ENCODE measurements at regions not wholly inside any gene's neighbourhood (a gene's known extent, or its start where the extent isn't known, plus 50 kb on each side); places are given as distances from the start of the nearest gene placed in this dataset.

GRCh38 chr11:110948112-110948511 lies 235.9 kb upstream of the ARHGAP20 start:
- CTCF ChIA-PET: no interaction called here
- no peak overlapping the region for H3K27ac ChIP-seq (ENCODE audit: extremely low read depth, low read depth, low read length)
- TF ChIP-seq ZNF157 (tag by site-specific recombination; IDR thresholded peaks at IDR 0.05): no peak
- TF ChIP-seq ZNF791 (tag by site-specific recombination; IDR thresholded peaks at IDR 0.05): no peak
- no peak for TF ChIP-seq ZNF221 (tag by site-specific recombination; IDR thresholded peaks at IDR 0.05; ENCODE audit: borderline replicate concordance)
- TF ChIP-seq GLI2 (tag by site-specific recombination; IDR thresholded peaks at IDR 0.05; ENCODE audit: borderline replicate concordance, low read depth): no peak
- H3K36me3 ChIP-seq (ENCODE audit: control insufficient read depth in 2 of 2, insufficient read depth in 1 of 2, low read length in 2 of 2): no peaks in the 10 kb centered on the region
- no peaks in the 10 kb centered on the region for H3K4me1 ChIP-seq (ENCODE audit: control insufficient read depth, insufficient read depth, low read length)
- no peak overlapping the region for H3K4me3 ChIP-seq (ENCODE audit: low read depth, low read length)
- POLR2A ChIA-PET: no interaction called here
- H3K9me3 ChIP-seq (ENCODE audit: control insufficient read depth, insufficient read depth, low read depth, low read length): no peaks in the 10 kb centered on the region

- Histone ChIP-seq H3K4me1 (ENCODE audit: control insufficient read depth, insufficient read depth, low read length) (no peaks in the 10 kb centered on the region), H3K36me3 (ENCODE audit: control insufficient read depth in 2 of 2, insufficient read depth in 1 of 2, low read length in 2 of 2) (no peaks in the 10 kb centered on the region), H3K4me3 (ENCODE audit: low read depth, low read length) (no peak overlapping the region), H3K9me3 (ENCODE audit: control insufficient read depth, insufficient read depth, low read depth, low read length) (no peaks in the 10 kb centered on the region), H3K27ac (ENCODE audit: extremely low read depth, low read depth, low read length) (no peak overlapping the region)
- TF ChIP-seq MEIS1 (CRISPR knock-in tag; IDR thresholded peaks at IDR 0.05; ENCODE audit: borderline replicate concordance) (no peak), BCL6B (tag by site-specific recombination; IDR thresholded peaks at IDR 0.05) (no peak), ZNF473 (tag by site-specific recombination; IDR thresholded peaks at IDR 0.05) (no peak), ZNF558 (tag by site-specific recombination; IDR thresholded peaks at IDR 0.05) (no peak), ZNF202 (tag by site-specific recombination; IDR thresholded peaks at IDR 0.05; ENCODE audit: borderline replicate concordance) (no peak), ZBTB17 (tag by site-specific recombination; IDR thresholded peaks at IDR 0.05) (no peak), ZBTB1 (tag by site-specific recombination; IDR thresholded peaks at IDR 0.05) (no peak), ZNF596 (tag by site-specific recombination; IDR thresholded peaks at IDR 0.05) (no peak)
- TF ChIP-seq, protein P1, sequence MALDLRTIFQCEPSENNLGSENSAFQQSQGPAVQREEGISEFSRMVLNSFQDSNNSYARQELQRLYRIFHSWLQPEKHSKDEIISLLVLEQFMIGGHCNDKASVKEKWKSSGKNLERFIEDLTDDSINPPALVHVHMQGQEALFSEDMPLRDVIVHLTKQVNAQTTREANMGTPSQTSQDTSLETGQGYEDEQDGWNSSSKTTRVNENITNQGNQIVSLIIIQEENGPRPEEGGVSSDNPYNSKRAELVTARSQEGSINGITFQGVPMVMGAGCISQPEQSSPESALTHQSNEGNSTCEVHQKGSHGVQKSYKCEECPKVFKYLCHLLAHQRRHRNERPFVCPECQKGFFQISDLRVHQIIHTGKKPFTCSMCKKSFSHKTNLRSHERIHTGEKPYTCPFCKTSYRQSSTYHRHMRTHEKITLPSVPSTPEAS (tag by site-specific recombination; IDR thresholded peaks at IDR 0.05): no peak
- TF ChIP-seq, protein P2, sequence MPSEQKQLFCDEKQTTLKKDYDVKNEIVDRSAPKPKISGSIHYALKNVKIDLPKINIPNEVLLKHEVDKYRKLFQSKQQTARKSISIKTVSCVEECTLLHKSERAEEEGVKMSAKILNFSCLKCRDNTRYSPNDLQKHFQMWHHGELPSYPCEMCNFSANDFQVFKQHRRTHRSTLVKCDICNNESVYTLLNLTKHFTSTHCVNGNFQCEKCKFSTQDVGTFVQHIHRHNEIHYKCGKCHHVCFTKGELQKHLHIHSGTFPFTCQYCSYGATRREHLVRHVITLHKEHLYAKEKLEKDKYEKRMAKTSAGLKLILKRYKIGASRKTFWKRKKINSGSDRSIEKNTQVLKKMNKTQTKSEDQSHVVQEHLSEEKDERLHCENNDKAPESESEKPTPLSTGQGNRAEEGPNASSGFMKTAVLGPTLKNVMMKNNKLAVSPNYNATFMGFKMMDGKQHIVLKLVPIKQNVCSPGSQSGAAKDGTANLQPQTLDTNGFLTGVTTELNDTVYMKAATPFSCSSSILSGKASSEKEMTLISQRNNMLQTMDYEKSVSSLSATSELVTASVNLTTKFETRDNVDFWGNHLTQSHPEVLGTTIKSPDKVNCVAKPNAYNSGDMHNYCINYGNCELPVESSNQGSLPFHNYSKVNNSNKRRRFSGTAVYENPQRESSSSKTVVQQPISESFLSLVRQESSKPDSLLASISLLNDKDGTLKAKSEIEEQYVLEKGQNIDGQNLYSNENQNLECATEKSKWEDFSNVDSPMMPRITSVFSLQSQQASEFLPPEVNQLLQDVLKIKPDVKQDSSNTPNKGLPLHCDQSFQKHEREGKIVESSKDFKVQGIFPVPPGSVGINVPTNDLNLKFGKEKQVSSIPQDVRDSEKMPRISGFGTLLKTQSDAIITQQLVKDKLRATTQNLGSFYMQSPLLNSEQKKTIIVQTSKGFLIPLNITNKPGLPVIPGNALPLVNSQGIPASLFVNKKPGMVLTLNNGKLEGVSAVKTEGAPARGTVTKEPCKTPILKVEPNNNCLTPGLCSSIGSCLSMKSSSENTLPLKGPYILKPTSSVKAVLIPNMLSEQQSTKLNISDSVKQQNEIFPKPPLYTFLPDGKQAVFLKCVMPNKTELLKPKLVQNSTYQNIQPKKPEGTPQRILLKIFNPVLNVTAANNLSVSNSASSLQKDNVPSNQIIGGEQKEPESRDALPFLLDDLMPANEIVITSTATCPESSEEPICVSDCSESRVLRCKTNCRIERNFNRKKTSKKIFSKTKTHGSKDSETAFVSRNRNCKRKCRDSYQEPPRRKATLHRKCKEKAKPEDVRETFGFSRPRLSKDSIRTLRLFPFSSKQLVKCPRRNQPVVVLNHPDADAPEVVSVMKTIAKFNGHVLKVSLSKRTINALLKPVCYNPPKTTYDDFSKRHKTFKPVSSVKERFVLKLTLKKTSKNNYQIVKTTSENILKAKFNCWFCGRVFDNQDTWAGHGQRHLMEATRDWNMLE (tag by site-specific recombination; conservative IDR thresholded peaks at IDR 0.05; ENCODE audit: low read depth): no peak
- TF ChIP-seq, protein P3, sequence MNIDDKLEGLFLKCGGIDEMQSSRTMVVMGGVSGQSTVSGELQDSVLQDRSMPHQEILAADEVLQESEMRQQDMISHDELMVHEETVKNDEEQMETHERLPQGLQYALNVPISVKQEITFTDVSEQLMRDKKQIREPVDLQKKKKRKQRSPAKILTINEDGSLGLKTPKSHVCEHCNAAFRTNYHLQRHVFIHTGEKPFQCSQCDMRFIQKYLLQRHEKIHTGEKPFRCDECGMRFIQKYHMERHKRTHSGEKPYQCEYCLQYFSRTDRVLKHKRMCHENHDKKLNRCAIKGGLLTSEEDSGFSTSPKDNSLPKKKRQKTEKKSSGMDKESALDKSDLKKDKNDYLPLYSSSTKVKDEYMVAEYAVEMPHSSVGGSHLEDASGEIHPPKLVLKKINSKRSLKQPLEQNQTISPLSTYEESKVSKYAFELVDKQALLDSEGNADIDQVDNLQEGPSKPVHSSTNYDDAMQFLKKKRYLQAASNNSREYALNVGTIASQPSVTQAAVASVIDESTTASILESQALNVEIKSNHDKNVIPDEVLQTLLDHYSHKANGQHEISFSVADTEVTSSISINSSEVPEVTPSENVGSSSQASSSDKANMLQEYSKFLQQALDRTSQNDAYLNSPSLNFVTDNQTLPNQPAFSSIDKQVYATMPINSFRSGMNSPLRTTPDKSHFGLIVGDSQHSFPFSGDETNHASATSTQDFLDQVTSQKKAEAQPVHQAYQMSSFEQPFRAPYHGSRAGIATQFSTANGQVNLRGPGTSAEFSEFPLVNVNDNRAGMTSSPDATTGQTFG (tag by site-specific recombination; IDR thresholded peaks at IDR 0.05; ENCODE audit: borderline replicate concordance): no peak
- POLR2A ChIA-PET: no interaction called here
- CTCF ChIA-PET: no interaction called here
Measured at GRCh38 chr11:110947096-110947495, 234.9 kb upstream of the ARHGAP20 start.
